ENCODE measurements at regions not wholly inside any gene's neighbourhood (a gene's known extent, or its start where the extent isn't known, plus 50 kb on each side); places are given as distances from the start of the nearest gene placed in this dataset.

GRCh38 chr3:6220447-6220846 is 640.5 kb upstream of the GRM7 start:
- H3K4me1 ChIP-seq (ENCODE audit: control insufficient read depth, insufficient read depth, low read length) = peaks cover 9% of the 10 kb centered on the region
- Mint-ChIP-seq H3K36me3 (ENCODE audit: low read depth) (no peaks in the 10 kb centered on the region), H3K9me3 (no peaks in the 10 kb centered on the region), H3K27me3 (ENCODE audit: insufficient read depth) (no peaks in the 10 kb centered on the region), H3K27ac (no peak overlapping the region), H3K4me1 (peaks cover 17% of the 10 kb centered on the region), H3K4me3 (no peak overlapping the region)
- no peaks in the 10 kb centered on the region for H3K9me3 ChIP-seq (ENCODE audit: control insufficient read depth, low read length)
- DNase-seq = no peak
- no peaks in the 10 kb centered on the region for H3K36me3 ChIP-seq (ENCODE audit: control insufficient read depth, insufficient read depth, low read length)
- H3K4me3 ChIP-seq (ENCODE audit: low read length) = no peak overlapping the region
- no peak overlapping the region for H3K9ac ChIP-seq (ENCODE audit: extremely low read depth, low read length, poor library complexity, severe bottlenecking)
- WGBS, 2 experiments (ENCODE audit: insufficient coverage in 1 of 2, insufficient read length in 1 of 2) = 36% methylated on average over 2 of the region's 2 CpGs; no CpG with 5 or more reads in 1 of the 2 experiments
- no peaks in the 10 kb centered on the region for H3K27me3 ChIP-seq (ENCODE audit: control insufficient read depth, insufficient read depth, low read length, poor library complexity, severe bottlenecking)
- no peak overlapping the region for H3K27ac ChIP-seq (ENCODE audit: low read depth, low read length)
- TF ChIP-seq CTCF (conservative IDR thresholded peaks at IDR 0.05) = no peak

DNA sequence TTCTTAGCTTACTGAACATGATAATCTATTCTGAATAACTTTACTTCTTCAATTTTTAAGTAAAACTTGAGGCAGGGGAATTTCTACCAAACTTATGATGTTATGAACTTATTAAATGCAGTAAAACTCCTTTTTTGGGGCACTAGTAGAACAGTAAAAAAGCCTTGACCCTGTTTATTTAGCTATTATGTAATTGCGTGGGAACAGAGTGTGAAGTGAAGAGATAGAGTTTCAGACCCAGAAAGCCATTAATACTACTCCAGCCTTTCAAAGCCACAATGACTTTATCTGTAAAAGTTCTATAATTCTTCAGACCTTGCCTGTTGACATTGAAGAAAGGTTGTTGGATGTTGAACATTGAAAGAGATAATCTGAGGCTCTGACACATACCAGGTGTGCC is 638.8 kb upstream of the GRM7 start:
- Mint-ChIP-seq H3K9me3 (no peaks in the 10 kb centered on the region), H3K4me1 (peaks cover 5% of the 10 kb centered on the region), H3K27ac (no peak overlapping the region), H3K27me3 (ENCODE audit: insufficient read depth) (no peaks in the 10 kb centered on the region), H3K4me3 (no peak overlapping the region), H3K36me3 (ENCODE audit: low read depth) (no peaks in the 10 kb centered on the region)
- H3K27me3 ChIP-seq (ENCODE audit: control insufficient read depth, insufficient read depth, low read length, poor library complexity, severe bottlenecking) = no peaks in the 10 kb centered on the region
- 89% methylated on average over 1 of the region's 1 CpG; no CpG with 5 or more reads in 1 of the 2 experiments for WGBS, 2 experiments (ENCODE audit: insufficient coverage in 1 of 2, insufficient read length in 1 of 2)
- H3K9ac ChIP-seq (ENCODE audit: extremely low read depth, low read length, poor library complexity, severe bottlenecking) = no peak overlapping the region
- no peaks in the 10 kb centered on the region for H3K36me3 ChIP-seq (ENCODE audit: control insufficient read depth, insufficient read depth, low read length)
- DNase-seq = no peak
- TF ChIP-seq CTCF (conservative IDR thresholded peaks at IDR 0.05) = no peak
- no peak overlapping the region for H3K4me3 ChIP-seq (ENCODE audit: low read length)
- H3K4me1 ChIP-seq (ENCODE audit: control insufficient read depth, insufficient read depth, low read length) = no peaks in the 10 kb centered on the region
- H3K27ac ChIP-seq (ENCODE audit: low read depth, low read length) = no peak overlapping the region
- no peaks in the 10 kb centered on the region for H3K9me3 ChIP-seq (ENCODE audit: control insufficient read depth, low read length)

- no peak overlapping the region for H3K4me3 Mint-ChIP-seq
- H3K4me1 Mint-ChIP-seq = peaks cover 5% of the 10 kb centered on the region
- TF ChIP-seq CTCF (conservative IDR thresholded peaks at IDR 0.05) = no peak
- 94 to 100% methylated on average over 1 to 3 of the region's 3 CpGs for WGBS, 2 experiments (ENCODE audit: insufficient coverage in 1 of 2, insufficient read length in 1 of 2)
- no peaks in the 10 kb centered on the region for H3K27me3 ChIP-seq (ENCODE audit: control insufficient read depth, insufficient read depth, low read length, poor library complexity, severe bottlenecking)
- no peaks in the 10 kb centered on the region for H3K36me3 ChIP-seq (ENCODE audit: control insufficient read depth, insufficient read depth, low read length)
- H3K9me3 ChIP-seq (ENCODE audit: control insufficient read depth, low read length) = no peaks in the 10 kb centered on the region
- H3K27me3 Mint-ChIP-seq (ENCODE audit: insufficient read depth) = no peaks in the 10 kb centered on the region
- no peaks in the 10 kb centered on the region for H3K9me3 Mint-ChIP-seq
- no peaks in the 10 kb centered on the region for H3K36me3 Mint-ChIP-seq (ENCODE audit: low read depth)
- no peak overlapping the region for H3K27ac Mint-ChIP-seq
- DNase-seq = no peak
- H3K27ac ChIP-seq (ENCODE audit: low read depth, low read length) = no peak overlapping the region
- H3K9ac ChIP-seq (ENCODE audit: extremely low read depth, low read length, poor library complexity, severe bottlenecking) = no peak overlapping the region
- H3K4me1 ChIP-seq (ENCODE audit: control insufficient read depth, insufficient read depth, low read length) = no peaks in the 10 kb centered on the region
- H3K4me3 ChIP-seq (ENCODE audit: low read length) = no peak overlapping the region
Observed at GRCh38 chr3:6223572-6223971, 637.3 kb upstream of the GRM7 start.

Data from endodermal cell (in vitro differentiated cells).